ENCODE measurements at regions not wholly inside any gene's neighbourhood (a gene's known extent, or its start where the extent isn't known, plus 50 kb on each side); places are given as distances from the start of the nearest gene placed in this dataset.

DNA sequence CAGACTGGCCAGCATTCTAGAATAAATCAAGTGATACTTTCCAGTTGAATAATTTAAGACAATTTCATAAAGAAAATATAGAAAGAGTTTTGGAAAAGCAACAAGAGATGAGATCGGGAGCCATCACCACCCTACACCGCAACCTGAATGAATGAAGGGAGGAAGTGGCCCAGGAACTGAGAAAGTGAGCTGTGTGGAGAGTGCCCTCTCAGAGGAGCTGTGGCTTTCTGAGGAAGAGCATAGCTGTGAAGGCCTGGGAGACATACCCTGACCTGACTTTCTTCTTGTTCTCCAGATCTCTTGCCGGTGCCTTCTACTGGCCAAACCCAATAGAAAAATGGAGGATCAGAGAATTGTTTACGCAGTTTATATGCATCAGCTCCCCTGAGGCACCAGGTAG, 79.3 kb upstream of the TSPAN8 start:
- TF ChIP-seq, protein P1, sequence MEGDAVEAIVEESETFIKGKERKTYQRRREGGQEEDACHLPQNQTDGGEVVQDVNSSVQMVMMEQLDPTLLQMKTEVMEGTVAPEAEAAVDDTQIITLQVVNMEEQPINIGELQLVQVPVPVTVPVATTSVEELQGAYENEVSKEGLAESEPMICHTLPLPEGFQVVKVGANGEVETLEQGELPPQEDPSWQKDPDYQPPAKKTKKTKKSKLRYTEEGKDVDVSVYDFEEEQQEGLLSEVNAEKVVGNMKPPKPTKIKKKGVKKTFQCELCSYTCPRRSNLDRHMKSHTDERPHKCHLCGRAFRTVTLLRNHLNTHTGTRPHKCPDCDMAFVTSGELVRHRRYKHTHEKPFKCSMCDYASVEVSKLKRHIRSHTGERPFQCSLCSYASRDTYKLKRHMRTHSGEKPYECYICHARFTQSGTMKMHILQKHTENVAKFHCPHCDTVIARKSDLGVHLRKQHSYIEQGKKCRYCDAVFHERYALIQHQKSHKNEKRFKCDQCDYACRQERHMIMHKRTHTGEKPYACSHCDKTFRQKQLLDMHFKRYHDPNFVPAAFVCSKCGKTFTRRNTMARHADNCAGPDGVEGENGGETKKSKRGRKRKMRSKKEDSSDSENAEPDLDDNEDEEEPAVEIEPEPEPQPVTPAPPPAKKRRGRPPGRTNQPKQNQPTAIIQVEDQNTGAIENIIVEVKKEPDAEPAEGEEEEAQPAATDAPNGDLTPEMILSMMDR (conservative IDR thresholded peaks at IDR 0.05) = no peak
- TF ChIP-seq EZH2 (IDR thresholded peaks at IDR 0.05; ENCODE audit: low read depth) = no peak

Data from PC-9 (cell line).